ENCODE measurements at regions not wholly inside any gene's neighbourhood (a gene's known extent, or its start where the extent isn't known, plus 50 kb on each side); places are given as distances from the start of the nearest gene placed in this dataset.

GRCh38 chr7:157482025-157482424, 145.2 kb downstream of the DNAJB6 start:
- no peak for ATAC-seq
- no peak for TF ChIP-seq TOX (CRISPR knock-in tag; IDR thresholded peaks at IDR 0.05; ENCODE audit: borderline replicate concordance)
- TF ChIP-seq ZC3H10 (CRISPR knock-in tag; IDR thresholded peaks at IDR 0.05) = no peak
- TF ChIP-seq RARB (CRISPR knock-in tag; IDR thresholded peaks at IDR 0.05) = no peak
- no peak for TF ChIP-seq CSDC2 (CRISPR knock-in tag; IDR thresholded peaks at IDR 0.05)
- no peak for TF ChIP-seq GLIS3 (CRISPR knock-in tag; IDR thresholded peaks at IDR 0.05)
- TF ChIP-seq ZNF8 (CRISPR knock-in tag; IDR thresholded peaks at IDR 0.05) = no peak
- no peak for TF ChIP-seq ZNF70 (CRISPR knock-in tag; IDR thresholded peaks at IDR 0.05)
- TF ChIP-seq POU6F1 (CRISPR knock-in tag; IDR thresholded peaks at IDR 0.05; ENCODE audit: borderline replicate concordance, low read depth) = no peak
- no peak for TF ChIP-seq ISL1 (CRISPR knock-in tag; IDR thresholded peaks at IDR 0.05)
- TF ChIP-seq OSR1 (CRISPR knock-in tag; IDR thresholded peaks at IDR 0.05) = no peak
- no peak for TF ChIP-seq PPARA (CRISPR knock-in tag; IDR thresholded peaks at IDR 0.05; ENCODE audit: borderline replicate concordance)
- no peak for TF ChIP-seq BACH2 (CRISPR knock-in tag; IDR thresholded peaks at IDR 0.05; ENCODE audit: borderline replicate concordance)
- no peak for TF ChIP-seq ESRRG (CRISPR knock-in tag; IDR thresholded peaks at IDR 0.05)
- TF ChIP-seq, protein P1, sequence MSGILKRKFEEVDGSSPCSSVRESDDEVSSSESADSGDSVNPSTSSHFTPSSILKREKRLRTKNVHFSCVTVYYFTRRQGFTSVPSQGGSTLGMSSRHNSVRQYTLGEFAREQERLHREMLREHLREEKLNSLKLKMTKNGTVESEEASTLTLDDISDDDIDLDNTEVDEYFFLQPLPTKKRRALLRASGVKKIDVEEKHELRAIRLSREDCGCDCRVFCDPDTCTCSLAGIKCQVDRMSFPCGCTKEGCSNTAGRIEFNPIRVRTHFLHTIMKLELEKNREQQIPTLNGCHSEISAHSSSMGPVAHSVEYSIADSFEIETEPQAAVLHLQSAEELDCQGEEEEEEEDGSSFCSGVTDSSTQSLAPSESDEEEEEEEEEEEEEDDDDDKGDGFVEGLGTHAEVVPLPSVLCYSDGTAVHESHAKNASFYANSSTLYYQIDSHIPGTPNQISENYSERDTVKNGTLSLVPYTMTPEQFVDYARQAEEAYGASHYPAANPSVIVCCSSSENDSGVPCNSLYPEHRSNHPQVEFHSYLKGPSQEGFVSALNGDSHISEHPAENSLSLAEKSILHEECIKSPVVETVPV (CRISPR knock-in tag; IDR thresholded peaks at IDR 0.05) = no peak
- TF ChIP-seq, protein P2, sequence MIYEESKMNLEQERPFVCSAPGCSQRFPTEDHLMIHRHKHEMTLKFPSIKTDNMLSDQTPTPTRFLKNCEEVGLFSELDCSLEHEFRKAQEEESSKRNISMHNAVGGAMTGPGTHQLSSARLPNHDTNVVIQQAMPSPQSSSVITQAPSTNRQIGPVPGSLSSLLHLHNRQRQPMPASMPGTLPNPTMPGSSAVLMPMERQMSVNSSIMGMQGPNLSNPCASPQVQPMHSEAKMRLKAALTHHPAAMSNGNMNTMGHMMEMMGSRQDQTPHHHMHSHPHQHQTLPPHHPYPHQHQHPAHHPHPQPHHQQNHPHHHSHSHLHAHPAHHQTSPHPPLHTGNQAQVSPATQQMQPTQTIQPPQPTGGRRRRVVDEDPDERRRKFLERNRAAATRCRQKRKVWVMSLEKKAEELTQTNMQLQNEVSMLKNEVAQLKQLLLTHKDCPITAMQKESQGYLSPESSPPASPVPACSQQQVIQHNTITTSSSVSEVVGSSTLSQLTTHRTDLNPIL (CRISPR knock-in tag; IDR thresholded peaks at IDR 0.05; ENCODE audit: low read depth) = no peak
- TF ChIP-seq ZFP30 (CRISPR knock-in tag; IDR thresholded peaks at IDR 0.05) = no peak

GRCh38 chr7:157482517-157483087, 145.8 kb downstream of the DNAJB6 start:
- TF ChIP-seq ESRRG (CRISPR knock-in tag; IDR thresholded peaks at IDR 0.05) (no peak), ZFP30 (CRISPR knock-in tag; IDR thresholded peaks at IDR 0.05) (no peak), ZC3H10 (CRISPR knock-in tag; IDR thresholded peaks at IDR 0.05) (no peak), TOX (CRISPR knock-in tag; IDR thresholded peaks at IDR 0.05; ENCODE audit: borderline replicate concordance) (no peak), TSHZ2 (CRISPR knock-in tag; IDR thresholded peaks at IDR 0.05) (no peak)
- ATAC-seq = no peak

DNA sequence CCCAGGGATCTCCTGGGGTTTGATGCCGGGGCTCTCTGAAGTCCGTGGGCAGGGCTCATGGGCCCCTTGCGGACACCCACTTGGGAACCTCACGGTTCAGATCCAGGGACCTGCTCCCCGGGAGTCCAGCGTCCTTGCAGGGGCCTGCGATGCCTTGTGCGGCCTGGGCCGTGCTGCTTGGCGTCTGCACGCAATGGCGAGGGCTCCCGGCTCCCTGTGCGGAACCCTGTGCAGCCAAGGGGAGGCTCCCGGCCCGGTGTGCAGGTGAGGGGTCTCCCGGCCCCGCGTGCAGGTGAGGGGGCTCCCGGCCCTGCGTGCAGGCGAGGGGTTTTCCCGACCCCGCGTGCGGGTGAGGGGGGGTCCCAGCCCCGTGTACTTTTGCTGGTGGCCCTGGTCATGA, 146.7 kb downstream of the DNAJB6 start:
- TF ChIP-seq RARB (CRISPR knock-in tag; IDR thresholded peaks at IDR 0.05) = no peak
- TF ChIP-seq, protein P1 (CRISPR knock-in tag; IDR thresholded peaks at IDR 0.05) = no peak
- no peak for TF ChIP-seq TSHZ2 (CRISPR knock-in tag; IDR thresholded peaks at IDR 0.05)
- TF ChIP-seq ZFP3 (CRISPR knock-in tag; IDR thresholded peaks at IDR 0.05) = no peak
- no peak for TF ChIP-seq ZFP30 (CRISPR knock-in tag; IDR thresholded peaks at IDR 0.05)
- no peak for TF ChIP-seq OSR1 (CRISPR knock-in tag; IDR thresholded peaks at IDR 0.05)

More for the DNA sequence above, 146.7 kb downstream of the DNAJB6 start:
- no peak for ATAC-seq
